Ishikawa (cell line): ENCODE measurements at regions not wholly inside any gene's neighbourhood (a gene's known extent, or its start where the extent isn't known, plus 50 kb on each side); places are given as distances from the start of the nearest gene placed in this dataset.

Experiments
- EP300 ChIP-seq: IDR thresholded peaks from 2 replicates; pipeline ENCODE4 v1.6.1; 2012; ENCODE audit warnings: borderline replicate concordance
- NFIC ChIP-seq: IDR thresholded peaks from 2 replicates; pipeline ENCODE4 v1.6.1; 2012
- RAD21 ChIP-seq: IDR thresholded peaks from 2 replicates; pipeline ENCODE4 v1.6.1; 2012; ENCODE audit warnings: low read depth
- TF ChIP-seq, protein P1 (sequence below): IDR thresholded peaks from 2 replicates; pipeline ENCODE4 v1.6.1; 2012

DNA sequence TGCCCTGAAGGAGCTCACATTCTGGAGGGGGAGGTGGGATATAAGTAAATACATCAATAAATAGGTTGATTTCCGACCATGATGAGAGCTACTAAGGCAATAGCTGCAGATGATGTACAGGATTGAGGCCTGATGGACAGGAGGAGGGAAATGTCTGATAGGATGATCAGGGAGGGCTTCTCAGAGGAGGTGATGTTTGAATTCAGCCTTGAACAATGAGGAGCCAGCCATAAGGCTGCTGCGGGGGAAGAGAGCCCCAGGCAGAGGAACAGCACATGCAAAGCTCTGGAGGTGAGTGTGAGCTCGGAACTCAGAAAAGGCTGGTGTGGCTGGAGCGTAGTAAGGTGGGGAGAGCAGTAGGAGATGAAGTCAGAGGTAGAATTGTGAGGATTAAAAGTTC lies 411.7 kb downstream of the PTPRU start:
- no peak for TF ChIP-seq RAD21
- TF ChIP-seq, protein P1, sequence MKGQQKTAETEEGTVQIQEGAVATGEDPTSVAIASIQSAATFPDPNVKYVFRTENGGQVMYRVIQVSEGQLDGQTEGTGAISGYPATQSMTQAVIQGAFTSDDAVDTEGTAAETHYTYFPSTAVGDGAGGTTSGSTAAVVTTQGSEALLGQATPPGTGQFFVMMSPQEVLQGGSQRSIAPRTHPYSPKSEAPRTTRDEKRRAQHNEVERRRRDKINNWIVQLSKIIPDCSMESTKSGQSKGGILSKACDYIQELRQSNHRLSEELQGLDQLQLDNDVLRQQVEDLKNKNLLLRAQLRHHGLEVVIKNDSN = no peak
- TF ChIP-seq EP300 = no peak
- TF ChIP-seq NFIC = no peak
